ENCODE measurements at regions not wholly inside any gene's neighbourhood (a gene's known extent, or its start where the extent isn't known, plus 50 kb on each side); places are given as distances from the start of the nearest gene placed in this dataset.
"Not testable (repeated sequence)": the region's sequence is repeated elsewhere in the genome, so short reads cannot be mapped to it uniquely, and the experiment has no call there.

- no peak for DNase-seq (ENCODE audit: low spot score)
Measured at GRCh38 chr4:116180157-116180601, 905.2 kb downstream of the TRAM1L1 start.

GRCh38 chr4:116151371-116151770, 934.0 kb downstream of the TRAM1L1 start:
- DNase-seq (ENCODE audit: low spot score), result not testable (repeated sequence)

GRCh38 chr4:116150152-116150551, 935.2 kb downstream of the TRAM1L1 start:
- no peak for DNase-seq (ENCODE audit: low spot score)

- DNase-seq (ENCODE audit: low spot score), result no peak
Measured at GRCh38 chr4:116143198-116143597, 942.2 kb downstream of the TRAM1L1 start.

GRCh38 chr4:116132946-116133345, 952.4 kb downstream of the TRAM1L1 start:
- DNase-seq (ENCODE audit: low spot score), result no peak

GRCh38 chr4:116126794-116127193, 958.6 kb downstream of the TRAM1L1 start:
- no peak for DNase-seq (ENCODE audit: low spot score)

DNA sequence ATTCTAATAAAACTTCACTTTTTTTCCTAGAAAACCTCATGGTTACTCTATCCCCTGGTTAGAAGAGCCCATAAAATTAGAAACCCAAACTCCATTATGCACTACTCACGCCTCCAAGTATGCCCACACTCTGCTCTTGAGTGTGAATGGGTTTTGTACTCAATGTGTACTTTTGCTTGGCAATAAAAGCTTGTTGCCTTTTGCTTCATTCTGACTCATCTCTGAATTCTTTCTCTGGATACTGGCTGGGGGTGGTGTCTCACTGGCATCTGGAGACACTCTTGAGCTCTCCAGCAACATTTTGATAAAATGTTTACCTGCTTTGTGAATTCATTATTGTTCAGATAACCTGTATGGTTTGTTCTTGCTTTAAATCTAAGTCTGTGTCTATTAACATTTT, 963.3 kb downstream of the TRAM1L1 start:
- no peak for DNase-seq (ENCODE audit: low spot score)

GRCh38 chr4:116118221-116118620, 967.2 kb downstream of the TRAM1L1 start:
- no peak for DNase-seq (ENCODE audit: low spot score)

DNA sequence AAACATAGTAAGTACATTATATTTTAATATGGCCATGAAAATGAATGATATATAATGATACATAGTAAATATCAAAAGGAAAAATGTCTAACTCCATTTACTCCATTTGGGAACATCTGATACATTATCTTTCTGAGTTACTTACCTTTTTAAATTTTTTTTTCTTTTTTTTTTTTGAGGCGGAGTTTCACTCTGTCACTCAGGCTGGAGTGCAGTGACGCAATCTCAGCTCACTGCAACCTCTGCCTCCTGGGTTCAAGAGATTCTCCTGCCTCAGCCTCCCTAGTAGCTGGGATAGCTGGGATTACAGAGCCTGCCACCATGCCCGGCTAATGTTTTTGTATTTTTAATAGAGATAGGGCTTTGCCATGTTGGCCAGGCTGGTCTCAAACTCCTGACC, 972.5 kb downstream of the TRAM1L1 start:
- DNase-seq (ENCODE audit: low spot score), result not testable (repeated sequence)

GRCh38 chr4:116110713-116111112, 974.7 kb downstream of the TRAM1L1 start:
- DNase-seq (ENCODE audit: low spot score), result no peak

- DNase-seq (ENCODE audit: low spot score), result no peak
Measured at GRCh38 chr4:116108606-116109005, 976.8 kb downstream of the TRAM1L1 start.

DNA sequence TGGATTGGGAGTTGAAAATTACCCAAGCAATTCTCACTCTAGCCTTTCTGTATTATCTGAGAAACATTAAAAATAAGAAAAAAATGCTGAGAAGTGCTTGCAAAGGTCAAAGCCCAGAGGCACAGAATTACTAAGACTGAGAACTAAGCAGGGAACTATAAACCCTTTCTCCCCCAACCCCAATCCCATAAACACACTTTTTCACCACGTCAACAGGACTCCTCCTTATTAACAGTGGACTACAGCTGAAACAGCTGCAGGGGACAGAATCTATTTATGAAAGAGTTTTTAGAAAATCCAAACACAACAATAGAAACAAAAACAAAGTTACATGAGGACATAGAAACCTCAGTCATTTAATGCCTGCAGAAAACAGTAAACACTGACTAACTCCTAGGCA, 984.1 kb downstream of the TRAM1L1 start:
- no peak for DNase-seq (ENCODE audit: low spot score)

DNA sequence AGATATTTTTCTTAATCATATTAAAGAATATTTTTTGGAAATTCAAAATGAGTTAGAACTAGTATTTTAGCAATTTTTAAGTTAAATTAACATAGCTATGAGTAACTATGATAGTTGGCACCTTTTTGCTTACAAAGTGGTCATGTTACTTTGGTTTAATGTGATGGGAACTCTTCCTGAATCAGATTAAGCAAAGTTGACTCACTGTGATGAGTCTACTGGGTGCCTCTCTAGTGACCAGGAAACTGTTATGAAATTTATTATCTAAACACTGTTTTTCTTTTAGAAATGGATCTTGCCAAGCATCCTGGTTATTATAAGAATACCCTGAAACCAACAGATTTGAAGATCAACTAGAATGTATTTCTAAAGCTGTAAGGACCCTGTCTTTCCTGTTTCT, 985.8 kb downstream of the TRAM1L1 start:
- DNase-seq (ENCODE audit: low spot score), result no peak

GRCh38 chr4:116097353-116097752, 983.9 kb upstream of the NDST4 start:
- not testable (repeated sequence) for DNase-seq (ENCODE audit: low spot score)

DNA sequence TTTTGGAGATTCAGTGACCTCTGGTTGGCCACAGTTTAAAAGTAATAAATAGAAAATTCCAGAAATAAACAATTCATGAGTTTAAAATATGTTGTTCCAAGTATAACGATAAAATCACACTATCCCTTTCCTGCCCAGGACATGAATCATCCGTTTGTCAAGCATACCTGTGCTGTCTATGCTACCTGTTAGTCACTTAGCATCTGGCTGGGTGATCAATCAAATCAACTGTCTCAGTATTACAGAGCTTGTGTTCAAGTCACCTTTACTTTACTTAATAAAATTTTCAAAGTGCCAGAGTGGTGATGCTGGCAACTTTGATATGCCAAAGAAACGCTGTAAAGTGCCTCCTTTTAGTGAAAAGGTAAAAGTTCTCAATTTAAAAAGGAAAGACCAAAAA, 979.5 kb upstream of the NDST4 start:
- no peak for DNase-seq (ENCODE audit: low spot score)

- no peak for DNase-seq (ENCODE audit: low spot score)
Measured at GRCh38 chr4:116088771-116089170, 975.4 kb upstream of the NDST4 start.

DNA sequence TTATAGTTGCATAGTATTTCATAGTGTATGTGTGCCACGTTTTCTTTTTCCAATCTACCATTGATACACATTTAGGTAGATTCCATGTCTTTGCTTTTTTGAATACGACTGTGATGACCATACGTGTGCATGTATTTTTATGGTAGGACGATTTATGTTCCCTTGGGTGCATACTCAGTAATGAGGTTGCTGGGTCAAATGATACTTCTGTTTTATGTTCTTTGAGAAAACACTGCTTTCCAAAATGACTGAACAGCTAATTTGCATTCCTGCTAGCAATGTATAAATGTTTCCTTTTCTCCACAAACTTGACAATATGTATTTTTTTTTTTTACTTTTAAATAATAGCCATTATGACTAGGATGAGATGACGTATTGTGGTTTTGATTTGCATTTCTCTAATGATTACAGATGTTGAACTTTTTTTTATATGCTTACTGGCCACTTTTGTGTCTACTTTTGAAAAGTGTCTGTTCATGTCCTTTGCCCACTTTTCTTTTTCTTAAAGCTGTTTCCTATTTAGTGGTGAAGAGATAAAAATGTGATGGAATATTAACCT, 969.5 kb upstream of the NDST4 start:
- no peak for DNase-seq (ENCODE audit: low spot score)

- DNase-seq (ENCODE audit: low spot score), result no peak
Measured at GRCh38 chr4:116073051-116073450, 959.6 kb upstream of the NDST4 start.

DNA sequence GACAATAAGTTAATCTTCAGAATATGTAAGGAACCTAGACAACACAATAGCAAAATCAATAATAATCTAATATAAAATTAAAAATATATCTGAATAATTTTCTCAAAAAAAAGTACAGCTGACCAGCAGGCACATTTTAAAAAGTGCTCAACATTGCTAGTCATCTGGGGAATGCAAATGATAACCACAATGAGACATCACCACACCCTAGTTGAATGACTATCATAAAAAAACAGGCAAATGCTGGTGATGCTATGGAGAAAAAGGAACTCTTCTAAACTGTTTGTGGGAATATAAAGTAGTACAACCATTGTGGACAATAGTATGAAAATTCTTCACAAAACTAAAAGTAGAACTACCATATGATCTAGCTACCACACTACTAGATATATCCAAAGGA, 956.9 kb upstream of the NDST4 start:
- no peak for DNase-seq (ENCODE audit: low spot score)

GRCh38 chr4:116066711-116067245, 953.4 kb upstream of the NDST4 start:
- DNase-seq (ENCODE audit: low spot score), result no peak

GRCh38 chr4:116064331-116064730, 950.9 kb upstream of the NDST4 start:
- no peak for DNase-seq (ENCODE audit: low spot score)

GRCh38 chr4:116059361-116059760, 945.9 kb upstream of the NDST4 start:
- no peak for DNase-seq (ENCODE audit: low spot score)

DNA sequence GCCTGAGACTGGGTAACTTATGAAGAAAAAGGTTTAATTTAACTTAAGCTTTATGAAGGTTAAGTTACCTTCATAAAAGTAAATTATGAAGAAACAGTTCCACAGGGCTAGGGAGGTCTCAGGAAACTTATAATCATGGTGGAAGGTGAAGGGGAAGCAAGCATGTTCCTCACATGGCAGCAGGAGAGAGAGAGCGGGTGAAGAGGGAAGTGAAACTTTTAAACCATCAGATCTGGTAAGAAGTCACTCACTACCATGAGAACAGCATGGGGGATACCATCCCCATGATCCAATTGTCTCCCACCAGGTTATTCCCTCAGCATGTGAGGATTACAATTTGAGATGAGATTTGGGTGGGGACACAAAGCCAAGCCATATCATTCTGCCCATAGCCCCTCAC, 944.7 kb upstream of the NDST4 start:
- no peak for DNase-seq (ENCODE audit: low spot score)
